Neural progenitor cell (in vitro differentiated cells): ENCODE measurements at regions not wholly inside any gene's neighbourhood (a gene's known extent, or its start where the extent isn't known, plus 50 kb on each side); places are given as distances from the start of the nearest gene placed in this dataset.

Experiments
- EZH2 ChIP-seq: fragments of 200-600 bp; sonication (generic); IDR thresholded peaks from 2 replicates; pipeline ENCODE4 v1.6.1; 2017; ENCODE audit warnings: antibody characterized with exemption, mild to moderate bottlenecking, moderate library complexity
- EZH2phosphoT487 ChIP-seq: fragments of 200-600 bp; sonication (generic); IDR thresholded peaks from 2 replicates; pipeline ENCODE4 v1.6.1; 2017; ENCODE audit warnings: antibody characterized with exemption
- TF ChIP-seq, protein P1 (sequence below): fragments of 200-600 bp; sonication (generic); IDR thresholded peaks from 2 replicates; pipeline ENCODE4 v1.5.1; 2017; ENCODE audit warnings: antibody characterized with exemption, mild to moderate bottlenecking

DNA sequence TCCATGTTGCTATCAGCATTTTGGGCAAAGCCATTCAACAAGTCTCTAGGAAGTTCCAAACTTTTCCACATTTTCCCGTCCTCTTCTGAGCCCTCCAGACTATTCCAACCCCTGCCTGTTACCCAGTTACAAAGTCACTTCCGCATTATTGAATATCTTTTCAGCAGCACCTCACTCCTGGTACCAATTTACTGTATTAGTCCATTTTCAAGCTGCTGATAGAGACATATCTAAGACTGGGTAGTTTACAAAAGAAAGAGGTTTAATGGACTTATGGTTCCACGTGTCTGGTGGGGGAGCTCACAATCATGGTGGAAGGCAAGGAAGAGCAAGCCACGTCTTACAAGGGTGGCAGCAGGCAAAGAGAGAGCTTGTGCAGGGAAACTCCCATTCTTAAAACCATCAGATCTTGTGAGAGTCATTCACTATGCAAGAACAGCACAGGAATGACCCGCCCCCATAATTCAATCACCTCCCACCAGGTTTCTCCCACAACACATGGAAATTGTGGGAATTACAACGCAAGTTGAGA is 435.6 kb upstream of the GRM7 start:
- TF ChIP-seq, protein P1, sequence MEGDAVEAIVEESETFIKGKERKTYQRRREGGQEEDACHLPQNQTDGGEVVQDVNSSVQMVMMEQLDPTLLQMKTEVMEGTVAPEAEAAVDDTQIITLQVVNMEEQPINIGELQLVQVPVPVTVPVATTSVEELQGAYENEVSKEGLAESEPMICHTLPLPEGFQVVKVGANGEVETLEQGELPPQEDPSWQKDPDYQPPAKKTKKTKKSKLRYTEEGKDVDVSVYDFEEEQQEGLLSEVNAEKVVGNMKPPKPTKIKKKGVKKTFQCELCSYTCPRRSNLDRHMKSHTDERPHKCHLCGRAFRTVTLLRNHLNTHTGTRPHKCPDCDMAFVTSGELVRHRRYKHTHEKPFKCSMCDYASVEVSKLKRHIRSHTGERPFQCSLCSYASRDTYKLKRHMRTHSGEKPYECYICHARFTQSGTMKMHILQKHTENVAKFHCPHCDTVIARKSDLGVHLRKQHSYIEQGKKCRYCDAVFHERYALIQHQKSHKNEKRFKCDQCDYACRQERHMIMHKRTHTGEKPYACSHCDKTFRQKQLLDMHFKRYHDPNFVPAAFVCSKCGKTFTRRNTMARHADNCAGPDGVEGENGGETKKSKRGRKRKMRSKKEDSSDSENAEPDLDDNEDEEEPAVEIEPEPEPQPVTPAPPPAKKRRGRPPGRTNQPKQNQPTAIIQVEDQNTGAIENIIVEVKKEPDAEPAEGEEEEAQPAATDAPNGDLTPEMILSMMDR: no peak
- TF ChIP-seq EZH2: no peak
- no peak for TF ChIP-seq EZH2phosphoT487
